Frontal cortex (tissue), 3 donors: ENCODE measurements at regions not wholly inside any gene's neighbourhood (a gene's known extent, or its start where the extent isn't known, plus 50 kb on each side); places are given as distances from the start of the nearest gene placed in this dataset.
"Not testable (repeated sequence)": the region's sequence is repeated elsewhere in the genome, so short reads cannot be mapped to it uniquely, and the experiment has no call there.

Source experiments
- DNase-seq, 2 donors: peaks; one replicate each; pipeline ENCODE4 v3.0.0; 2012; ENCODE audit warnings: low spot score in 2 of 2
- FAIRE-seq: peaks from 2 replicates; lab custom pipeline; 2012; peaks lifted over from hg19 to GRCh38; lab: Jason Lieb, UNC
- donor health status: control.
- donor health status: control.
- donor health status: control.

GRCh38 chr18:46179306-46179705 lies 75.1 kb downstream of the HAUS1 start:
- DNase-seq (no peak), FAIRE-seq (no peak)

GRCh38 chr18:46182633-46183358 lies 78.6 kb downstream of the HAUS1 start:
- DNase-seq (no peak), FAIRE-seq (no peak)

- not testable (repeated sequence) for FAIRE-seq, DNase-seq
Measured at GRCh38 chr18:46184296-46184695, 80.1 kb downstream of the HAUS1 start.

GRCh38 chr18:46184727-46185126 lies 80.5 kb downstream of the HAUS1 start:
- FAIRE-seq (no peak), DNase-seq (no peak)

GRCh38 chr18:46190667-46191066 lies 86.5 kb downstream of the HAUS1 start:
- no peak for FAIRE-seq
- no peak for DNase-seq

GRCh38 chr18:46196627-46197243 lies 92.5 kb downstream of the HAUS1 start:
- FAIRE-seq (no peak), DNase-seq (no peak)

GRCh38 chr18:46199515-46200147 lies 95.4 kb downstream of the HAUS1 start:
- FAIRE-seq (no peak), DNase-seq (no peak)

- FAIRE-seq, DNase-seq: not testable (repeated sequence)
Measured at GRCh38 chr18:46200178-46201055, 96.2 kb downstream of the HAUS1 start.

GRCh38 chr18:46204143-46204542 lies 100.0 kb downstream of the HAUS1 start:
- DNase-seq (no peak), FAIRE-seq (no peak)

- FAIRE-seq (no peak), DNase-seq (no peak)
Measured at GRCh38 chr18:46207985-46208384, 103.8 kb downstream of the HAUS1 start.

- DNase-seq (no peak), FAIRE-seq (no peak)
Measured at GRCh38 chr18:46209161-46209560, 105.0 kb downstream of the HAUS1 start.

- DNase-seq (no peak), FAIRE-seq (no peak)
Measured at GRCh38 chr18:46211816-46212215, 107.6 kb downstream of the HAUS1 start.

GRCh38 chr18:46212398-46212797 lies 108.2 kb downstream of the HAUS1 start:
- FAIRE-seq: no peak
- no peak for DNase-seq

GRCh38 chr18:46213295-46213694 lies 109.1 kb downstream of the HAUS1 start:
- peak in 1 of 2 donors; percentile 18 for DNase-seq
- no peak for FAIRE-seq

GRCh38 chr18:46214435-46214834 lies 110.2 kb downstream of the HAUS1 start:
- FAIRE-seq: no peak

GRCh38 chr18:46215902-46216723 lies 111.9 kb downstream of the HAUS1 start:
- FAIRE-seq (no peak), DNase-seq (no peak)

More at GRCh38 chr18:46214435-46214834, 110.2 kb downstream of the HAUS1 start:
- no peak for DNase-seq

- FAIRE-seq (no peak), DNase-seq (no peak)
Measured at GRCh38 chr18:46220116-46220515, 115.9 kb downstream of the HAUS1 start.

GRCh38 chr18:46222093-46222492 lies 117.9 kb downstream of the HAUS1 start:
- DNase-seq: no peak
- FAIRE-seq: no peak

GRCh38 chr18:46222710-46223360 lies 118.7 kb downstream of the HAUS1 start:
- no peak for DNase-seq
- no peak for FAIRE-seq
